GM18858 (cell line): ENCODE measurements at regions not wholly inside any gene's neighbourhood (a gene's known extent, or its start where the extent isn't known, plus 50 kb on each side); places are given as distances from the start of the nearest gene placed in this dataset.

Experiments used
- ATAC-seq: cut with Tn5 transposase; IDR thresholded peaks from one replicate; pipeline ENCODE4 v1.9.1; 2021; ENCODE audit not compliant: unreplicated experiment

- no peak for ATAC-seq
Observed at GRCh38 chr2:106941372-106941993, 55.5 kb upstream of the ST6GAL2 start.

- no peak for ATAC-seq
Observed at GRCh38 chr2:106943468-106944200, 57.7 kb upstream of the ST6GAL2 start.

- ATAC-seq = no peak
Observed at GRCh38 chr2:106944215-106944614, 58.2 kb upstream of the ST6GAL2 start.

- no peak for ATAC-seq
Observed at GRCh38 chr2:106948540-106948939, 62.6 kb upstream of the ST6GAL2 start.

- ATAC-seq = no peak
Observed at GRCh38 chr2:106953236-106953635, 67.3 kb upstream of the ST6GAL2 start.

GRCh38 chr2:106953779-106954178, 67.8 kb upstream of the ST6GAL2 start:
- ATAC-seq = no peak

GRCh38 chr2:106954304-106954703, 68.3 kb upstream of the ST6GAL2 start:
- ATAC-seq = no peak

- no peak for ATAC-seq
Observed at GRCh38 chr2:106956416-106956815, 70.4 kb upstream of the ST6GAL2 start.

- no peak for ATAC-seq
Observed at GRCh38 chr2:106956879-106957278, 70.9 kb upstream of the ST6GAL2 start.

GRCh38 chr2:106959975-106960682, 74.2 kb upstream of the ST6GAL2 start:
- ATAC-seq = no peak

GRCh38 chr2:106960683-106961161, 74.8 kb upstream of the ST6GAL2 start:
- no peak for ATAC-seq

- ATAC-seq = no peak
Observed at GRCh38 chr2:106961328-106961727, 75.4 kb upstream of the ST6GAL2 start.

- ATAC-seq = no peak
Observed at GRCh38 chr2:106963156-106963555, 77.2 kb upstream of the ST6GAL2 start.

- no peak for ATAC-seq
Observed at GRCh38 chr2:106963893-106964292, 77.9 kb upstream of the ST6GAL2 start.

GRCh38 chr2:106965611-106966010, 79.6 kb upstream of the ST6GAL2 start:
- ATAC-seq = no peak

GRCh38 chr2:106969777-106970176, 83.8 kb upstream of the ST6GAL2 start:
- no peak for ATAC-seq

GRCh38 chr2:106970471-106971261, 84.7 kb upstream of the ST6GAL2 start:
- ATAC-seq = no peak

- no peak for ATAC-seq
Observed at GRCh38 chr2:106972782-106973181, 86.8 kb upstream of the ST6GAL2 start.

- no peak for ATAC-seq
Observed at GRCh38 chr2:106974891-106975290, 88.9 kb upstream of the ST6GAL2 start.

- ATAC-seq = no peak
Observed at GRCh38 chr2:106975641-106976040, 89.7 kb upstream of the ST6GAL2 start.

GRCh38 chr2:106976548-106976947, 90.6 kb upstream of the ST6GAL2 start:
- ATAC-seq = no peak
